ENCODE measurements at regions not wholly inside any gene's neighbourhood (a gene's known extent, or its start where the extent isn't known, plus 50 kb on each side); places are given as distances from the start of the nearest gene placed in this dataset.

- no peaks in the 10 kb centered on the region for H3K79me2 ChIP-seq (ENCODE audit: control insufficient read depth, insufficient read depth, low read length)
- BruUV-seq (replicated peaks) = no TSS peak
- DNase-seq (ENCODE audit: low read depth, low spot score) (no peak), ATAC-seq (peak; percentile 77), FAIRE-seq (no peak)
- H3K9me3 ChIP-seq (replicated peaks; ENCODE audit: control insufficient read depth, insufficient read depth, low read length) = no peaks in the 10 kb centered on the region
- H3K9ac ChIP-seq (ENCODE audit: control insufficient read depth, insufficient read depth, low read length) = no peak overlapping the region
- in situ Hi-C loops (cut with MboI) (no loop called here), intact Hi-C loops (cut with micrococcal nuclease; ENCODE audit: unreplicated experiment) (no loop called here)
- no peak overlapping the region for H3K4me3 ChIP-seq
- no peaks in the 10 kb centered on the region for H4K20me1 ChIP-seq (ENCODE audit: control insufficient read depth, insufficient read depth)
- CTCF ChIA-PET = no interaction called here
- H3K36me3 ChIP-seq (ENCODE audit: control insufficient read depth in 2 of 2, insufficient read depth in 2 of 2, low read length in 1 of 2) = no peaks in the 10 kb centered on the region
- SMC1A ChIA-PET (ENCODE audit: uncharacterized antibody, unreplicated experiment) = no interaction called here
- no peak overlapping the region for H2AFZ ChIP-seq (ENCODE audit: control insufficient read depth, low read depth, low read length)
- RAD21 ChIA-PET (ENCODE audit: unreplicated experiment) = no interaction called here
- H3K4me2 ChIP-seq (ENCODE audit: control insufficient read depth, insufficient read depth) = no peak overlapping the region
- H3K27ac ChIP-seq (ENCODE audit: control insufficient read depth, insufficient read depth) = no peak overlapping the region
- H3K4me1 ChIP-seq (ENCODE audit: control insufficient read depth, insufficient read depth, low read length) = no peaks in the 10 kb centered on the region
- POLR2A ChIA-PET = no interaction called here
- WGBS (ENCODE audit: insufficient coverage, insufficient replicate concordance, low lambda C conversion rate, missing lambda C conversion rate) = 18% methylated on average over 8 of the region's 8 CpGs
- H3K27me3 ChIP-seq (replicated peaks in 1 of 2; ENCODE audit: control insufficient read depth in 2 of 2, insufficient read depth in 2 of 2, low read length in 1 of 2) = no peaks in the 10 kb centered on the region
- TF ChIP-seq TCF3 (IDR thresholded peaks at IDR 0.05; ENCODE audit: borderline replicate concordance, insufficient read depth, low read depth, low read length) (no peak), CREB1 (IDR thresholded peaks at IDR 0.05; ENCODE audit: low read depth) (no peak), CHD2 (IDR thresholded peaks at IDR 0.05; ENCODE audit: borderline replicate concordance, low read depth, low read length) (no peak), ZNF687 (IDR thresholded peaks at IDR 0.05) (no peak), MEF2B (IDR thresholded peaks at IDR 0.05; ENCODE audit: partially characterized antibody, poor library complexity, severe bottlenecking) (no peak), DPF2 (IDR thresholded peaks at IDR 0.05) (no peak), NR2F1 (conservative IDR thresholded peaks at IDR 0.05) (no peak), CTCF (IDR thresholded peaks at IDR 0.05 in 2 of 3, conservative IDR thresholded peaks at IDR 0.05 in 1 of 3; ENCODE audit: control insufficient read depth in 2 of 3, extremely low read depth in 1 of 3, insufficient read depth in 1 of 3, low read depth in 3 of 3, low read length in 3 of 3) (no peak), HSF1 (IDR thresholded peaks at IDR 0.05; ENCODE audit: low read depth, low read length) (no peak), MYC (IDR thresholded peaks at IDR 0.05; ENCODE audit: insufficient read depth, insufficient read length, insufficient replicate concordance, low read length, severe bottlenecking) (no peak)
- TF ChIP-seq, protein P1, sequence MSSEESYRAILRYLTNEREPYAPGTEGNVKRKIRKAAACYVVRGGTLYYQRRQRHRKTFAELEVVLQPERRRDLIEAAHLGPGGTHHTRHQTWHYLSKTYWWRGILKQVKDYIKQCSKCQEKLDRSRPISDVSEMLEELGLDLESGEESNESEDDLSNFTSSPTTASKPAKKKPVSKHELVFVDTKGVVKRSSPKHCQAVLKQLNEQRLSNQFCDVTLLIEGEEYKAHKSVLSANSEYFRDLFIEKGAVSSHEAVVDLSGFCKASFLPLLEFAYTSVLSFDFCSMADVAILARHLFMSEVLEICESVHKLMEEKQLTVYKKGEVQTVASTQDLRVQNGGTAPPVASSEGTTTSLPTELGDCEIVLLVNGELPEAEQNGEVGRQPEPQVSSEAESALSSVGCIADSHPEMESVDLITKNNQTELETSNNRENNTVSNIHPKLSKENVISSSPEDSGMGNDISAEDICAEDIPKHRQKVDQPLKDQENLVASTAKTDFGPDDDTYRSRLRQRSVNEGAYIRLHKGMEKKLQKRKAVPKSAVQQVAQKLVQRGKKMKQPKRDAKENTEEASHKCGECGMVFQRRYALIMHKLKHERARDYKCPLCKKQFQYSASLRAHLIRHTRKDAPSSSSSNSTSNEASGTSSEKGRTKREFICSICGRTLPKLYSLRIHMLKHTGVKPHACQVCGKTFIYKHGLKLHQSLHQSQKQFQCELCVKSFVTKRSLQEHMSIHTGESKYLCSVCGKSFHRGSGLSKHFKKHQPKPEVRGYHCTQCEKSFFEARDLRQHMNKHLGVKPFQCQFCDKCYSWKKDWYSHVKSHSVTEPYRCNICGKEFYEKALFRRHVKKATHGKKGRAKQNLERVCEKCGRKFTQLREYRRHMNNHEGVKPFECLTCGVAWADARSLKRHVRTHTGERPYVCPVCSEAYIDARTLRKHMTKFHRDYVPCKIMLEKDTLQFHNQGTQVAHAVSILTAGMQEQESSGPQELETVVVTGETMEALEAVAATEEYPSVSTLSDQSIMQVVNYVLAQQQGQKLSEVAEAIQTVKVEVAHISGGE (CRISPR knock-in tag; IDR thresholded peaks at IDR 0.05) = no peak
Measured at GRCh38 chr5:92552206-92553160, 1028.5 kb downstream of the NR2F1-AS1 start.

Data from GM12878 (cell line).